Amniotic stem cell (primary cell): ENCODE measurements at regions not wholly inside any gene's neighbourhood (a gene's known extent, or its start where the extent isn't known, plus 50 kb on each side); places are given as distances from the start of the nearest gene placed in this dataset.
"Not testable (repeated sequence)": the region's sequence is repeated elsewhere in the genome, so short reads cannot be mapped to it uniquely, and the experiment has no call there.

Experiments used
- DNase-seq: peaks from one replicate; lab custom pipeline; 2025; lab: John Stamatoyannopoulos, UW

DNA sequence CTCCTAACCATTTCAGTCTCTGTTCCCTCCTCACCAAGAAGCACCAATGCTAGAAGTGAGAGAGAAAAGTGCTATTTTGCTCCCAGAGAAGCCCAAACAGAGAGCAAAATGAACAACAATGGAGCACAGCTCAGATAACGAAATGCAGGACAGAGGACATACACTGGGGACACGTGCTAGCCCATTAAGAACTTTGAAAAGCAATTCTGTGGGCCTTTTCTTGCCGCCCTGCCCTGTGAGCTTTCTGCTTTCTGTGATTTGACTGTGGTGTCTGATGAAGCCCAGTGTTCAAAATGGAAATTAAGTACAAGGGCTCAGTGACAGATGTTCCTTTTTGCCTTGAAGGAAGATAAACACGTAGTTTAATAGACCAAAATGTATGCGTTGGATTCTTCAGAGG lies 130.8 kb downstream of the S1PR1 start:
- DNase-seq = no peak

DNA sequence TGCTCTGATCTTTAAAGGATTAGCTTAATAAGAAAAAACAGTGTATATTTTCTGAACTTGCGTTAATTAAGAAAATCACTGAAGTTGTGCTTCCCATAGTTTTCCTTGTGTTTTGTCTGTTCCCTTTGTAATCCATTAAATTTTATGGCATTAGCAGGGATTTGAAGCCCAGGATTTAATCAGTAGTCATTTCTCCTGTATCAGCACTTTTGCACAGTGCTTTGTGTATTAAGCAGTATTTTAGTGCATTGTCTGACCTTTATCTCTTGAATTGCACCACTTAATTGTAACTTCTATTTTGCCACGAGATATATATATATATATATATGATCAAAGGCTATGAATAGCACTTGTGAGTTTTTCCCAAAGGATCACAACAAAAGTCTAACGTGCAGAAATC lies 133.7 kb downstream of the S1PR1 start:
- no peak for DNase-seq

DNA sequence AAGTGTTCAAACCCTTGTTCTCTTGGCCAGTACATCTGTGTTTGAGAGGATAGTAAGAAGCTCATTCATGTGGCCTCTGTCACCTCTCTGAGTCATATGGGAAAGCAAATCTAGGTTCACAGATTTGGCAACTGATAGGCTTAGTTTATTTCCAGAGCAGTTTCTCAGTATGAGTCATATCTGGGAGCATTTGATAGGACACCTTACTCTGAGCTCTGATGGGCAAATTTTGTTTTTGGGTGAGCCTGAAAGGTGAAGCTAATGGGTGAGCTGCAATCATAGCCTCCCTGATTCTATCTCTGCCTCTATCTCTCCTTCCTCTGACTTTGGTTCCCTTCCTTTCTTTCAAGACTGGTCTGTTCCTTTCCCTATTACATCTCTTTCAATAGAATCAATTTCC lies 134.4 kb downstream of the S1PR1 start:
- DNase-seq = no peak

DNA sequence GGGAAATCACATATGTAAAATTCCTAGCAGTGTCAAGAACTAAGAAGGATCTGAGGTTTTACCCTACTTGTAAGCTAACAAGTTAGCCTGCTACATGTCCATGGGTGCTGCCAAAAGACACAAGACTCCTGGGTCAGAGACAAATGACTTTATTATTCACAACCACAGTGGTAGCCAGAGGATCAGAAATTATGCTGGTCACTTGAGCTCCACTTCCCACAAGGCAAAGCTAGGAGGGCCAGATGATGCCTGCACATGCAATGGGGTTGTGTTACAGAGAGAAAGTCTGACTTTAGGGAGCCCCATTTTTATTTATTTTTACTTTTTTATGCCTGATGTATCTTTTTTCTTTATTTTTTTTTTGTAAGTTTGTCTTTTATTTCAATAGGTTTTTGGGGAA lies 136.8 kb downstream of the S1PR1 start:
- no peak for DNase-seq

DNA sequence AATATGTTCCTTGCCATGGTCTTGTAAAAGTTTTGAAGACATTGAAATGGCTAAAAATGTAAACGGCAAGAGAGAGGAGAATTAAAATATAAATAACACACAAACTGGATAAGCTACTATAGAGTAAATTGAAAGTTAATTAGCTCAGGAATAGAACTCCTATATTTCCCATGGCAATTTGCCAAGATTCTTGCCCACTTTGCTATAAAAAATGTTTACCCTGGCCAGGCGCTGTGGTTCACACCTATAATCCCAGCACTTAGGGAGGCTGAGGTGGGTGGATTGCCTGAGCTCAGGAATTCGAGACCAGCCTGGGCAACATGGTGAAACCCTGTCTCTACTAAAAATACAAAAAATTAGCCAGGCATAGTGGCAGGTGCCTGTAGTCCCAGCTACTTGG lies 138.6 kb downstream of the S1PR1 start:
- DNase-seq = not testable (repeated sequence)

DNA sequence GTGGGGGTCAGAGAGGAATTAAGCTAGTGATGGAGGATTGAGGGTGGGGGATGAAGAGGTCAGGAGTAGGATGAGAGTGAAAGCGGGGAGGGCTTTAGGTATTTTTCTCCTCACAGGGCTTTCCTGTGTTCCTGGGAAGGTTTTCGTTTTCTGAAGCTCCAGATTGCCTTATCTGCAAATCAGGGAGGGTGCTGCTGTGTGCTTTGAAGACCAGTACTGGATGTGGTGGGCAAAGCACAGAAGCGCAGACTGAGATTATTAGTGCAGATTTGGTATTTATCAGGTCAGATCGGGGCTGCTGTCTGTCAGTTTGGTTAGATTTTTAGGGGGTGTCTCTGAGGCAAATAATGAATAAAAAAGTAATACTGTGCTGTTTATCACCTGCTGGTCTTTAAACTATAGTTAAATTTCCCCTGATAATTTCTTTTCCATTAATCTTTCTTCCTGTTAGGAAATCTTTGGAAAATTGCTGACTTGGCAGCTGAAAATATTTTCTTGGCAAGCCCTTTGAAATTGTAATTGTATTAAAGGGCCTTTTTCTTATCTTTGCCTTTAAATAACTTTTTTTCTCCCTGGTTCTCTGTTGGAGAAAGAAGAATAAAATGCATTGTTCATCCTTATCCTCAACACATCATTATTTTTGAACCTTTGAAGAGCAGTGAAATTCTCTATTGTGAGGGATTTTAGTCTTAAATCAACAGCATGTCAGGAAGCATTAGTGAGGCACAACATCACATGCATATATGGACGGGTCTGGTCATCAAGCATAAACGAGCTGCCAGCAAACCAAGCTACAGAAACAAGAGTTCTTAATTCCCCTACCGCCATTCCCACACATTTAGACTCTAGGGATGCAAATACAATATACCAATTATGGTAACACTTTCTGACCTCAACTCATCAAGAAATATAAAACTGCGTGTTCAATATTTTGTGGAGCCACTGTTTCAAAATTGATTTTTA lies 139.6 kb downstream of the S1PR1 start:
- no peak for DNase-seq

DNA sequence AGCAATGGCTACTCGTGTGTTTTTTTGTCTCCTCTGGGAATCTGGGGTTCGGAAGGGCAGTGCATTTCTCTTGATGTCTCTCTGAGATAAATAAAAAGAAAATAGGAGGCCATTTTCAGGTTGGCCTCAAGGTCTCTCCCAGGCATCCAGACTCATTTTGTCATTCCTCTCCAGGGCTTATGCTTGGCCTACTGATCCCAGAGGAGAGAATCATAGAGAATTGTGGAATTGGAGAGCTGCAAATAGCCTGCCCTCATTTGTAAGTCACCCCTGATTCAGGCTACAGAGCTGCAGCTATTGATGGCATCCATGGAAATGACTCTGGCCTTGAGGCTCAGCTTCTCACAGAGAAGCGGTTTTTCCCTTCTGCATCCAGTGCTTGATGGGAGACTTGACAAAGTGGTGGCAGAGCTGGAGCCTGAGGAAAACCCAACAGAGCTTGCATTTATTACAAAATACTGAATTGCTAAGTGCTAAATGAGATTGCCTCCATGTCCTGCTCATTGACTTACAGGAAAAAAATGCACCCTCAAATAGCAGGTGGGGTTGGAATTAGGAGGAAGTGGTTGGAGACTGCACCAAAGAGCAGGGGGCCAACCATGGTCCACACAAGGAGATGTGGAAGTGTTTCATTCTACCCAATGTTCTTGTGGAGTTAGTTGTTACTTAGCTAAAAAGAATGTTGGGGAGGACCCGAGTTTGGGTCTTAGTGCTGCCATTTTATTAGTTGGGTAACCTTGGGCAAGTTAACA lies 140.4 kb downstream of the S1PR1 start:
- no peak for DNase-seq

DNA sequence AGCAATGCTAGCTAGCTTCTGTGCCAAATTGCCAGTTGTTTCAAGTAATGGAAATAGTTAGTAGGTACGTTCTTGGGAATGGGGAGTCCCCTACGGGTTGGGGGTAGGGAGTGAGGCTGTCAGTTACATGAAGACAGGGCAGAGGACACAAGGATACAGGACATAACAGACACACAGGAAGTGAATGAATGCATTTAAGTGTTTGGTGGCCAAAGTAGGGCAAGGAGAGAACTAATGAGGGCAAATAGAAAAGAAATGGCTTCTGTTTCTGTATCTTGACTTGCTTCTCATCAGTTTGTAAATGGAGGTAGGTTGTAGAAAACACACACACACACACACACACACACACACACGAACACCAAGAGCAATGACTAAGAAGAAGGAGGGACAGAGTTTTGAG lies 142.2 kb downstream of the S1PR1 start:
- DNase-seq = no peak

DNA sequence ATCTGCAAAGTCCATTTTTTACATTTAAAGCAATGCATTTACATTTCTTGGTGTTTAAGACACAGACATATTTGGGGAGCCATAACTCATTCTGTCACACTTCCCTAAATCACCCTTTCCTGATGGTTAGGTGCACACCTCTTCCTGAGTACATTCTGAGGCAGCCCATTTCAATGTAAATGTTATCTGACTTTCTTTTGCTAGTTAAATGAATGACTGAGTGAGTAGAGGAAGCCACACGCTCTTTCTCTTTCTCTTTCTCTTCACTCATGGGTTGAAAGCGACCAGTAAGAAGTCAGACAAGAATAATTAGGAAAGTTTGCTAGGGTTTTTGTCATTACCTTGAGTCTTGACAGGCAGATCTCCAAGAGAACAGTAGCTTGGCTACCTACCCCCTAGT lies 143.1 kb downstream of the S1PR1 start:
- DNase-seq = no peak

DNA sequence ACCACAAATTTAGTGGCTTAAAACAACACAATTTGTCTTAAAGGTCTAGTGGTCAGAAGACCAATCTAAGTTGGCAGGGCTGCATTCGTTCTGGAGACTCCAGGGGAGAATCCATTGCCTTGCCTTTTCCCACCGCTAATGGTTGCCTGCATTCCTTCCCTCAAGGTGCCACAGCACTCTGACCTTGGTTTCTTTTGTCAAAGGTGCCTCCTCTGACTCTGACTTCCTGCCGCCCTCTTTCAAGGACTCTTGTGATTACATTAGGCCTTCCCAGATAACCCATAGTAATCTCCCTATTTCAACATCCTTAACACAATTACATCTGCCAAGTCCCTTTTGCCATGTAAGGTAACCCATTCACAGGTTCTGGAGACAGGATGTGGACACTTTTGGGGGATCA lies 145.3 kb downstream of the S1PR1 start:
- no peak for DNase-seq

DNA sequence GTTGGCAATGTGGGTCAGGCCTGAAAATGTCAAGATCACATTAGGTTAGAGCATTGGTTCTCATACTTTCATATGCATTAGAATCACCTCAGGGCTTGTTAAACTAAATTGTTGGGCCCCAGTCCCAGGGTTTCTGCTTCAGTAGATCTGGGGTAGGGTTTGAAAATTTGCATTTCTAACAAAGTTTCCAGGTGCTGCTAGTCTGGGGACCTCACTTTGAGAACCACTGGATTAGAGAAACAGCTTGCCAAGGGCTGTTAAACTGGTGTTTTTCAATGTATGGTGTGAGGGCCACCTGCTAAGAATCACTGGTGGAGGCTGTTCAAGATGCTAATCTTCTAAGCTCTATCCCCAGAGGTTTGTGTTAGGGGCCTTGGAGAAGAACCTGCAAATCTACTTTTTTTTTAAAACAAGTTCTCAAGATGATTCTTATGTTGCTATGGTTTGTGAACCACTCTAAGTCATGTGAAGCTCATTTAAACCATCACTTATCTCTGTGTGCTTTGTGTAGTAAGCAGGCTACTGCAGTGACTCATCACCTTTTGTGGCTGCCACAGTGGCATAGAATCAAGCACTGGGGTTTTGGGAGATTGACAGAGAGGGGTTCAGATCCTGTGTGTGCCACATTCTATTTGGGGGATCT lies 152.2 kb downstream of the S1PR1 start:
- no peak for DNase-seq

DNA sequence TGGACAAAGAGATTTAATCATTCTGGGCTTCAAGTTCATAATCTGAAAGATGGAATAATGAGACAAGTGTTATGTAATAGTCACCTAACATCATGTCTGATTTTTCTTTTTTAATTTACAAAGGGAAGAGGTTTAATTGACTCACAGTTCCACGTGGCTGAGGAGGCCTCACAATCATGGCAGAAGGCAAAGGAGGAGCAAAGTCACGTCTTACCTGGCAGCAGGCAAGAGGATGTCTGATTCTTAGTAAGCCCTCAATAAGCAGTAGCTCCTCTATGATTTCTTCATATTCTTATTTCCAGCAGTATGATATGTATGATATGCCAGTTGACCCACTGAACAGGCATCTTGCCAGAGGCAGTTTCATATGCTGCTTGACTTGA lies 152.7 kb downstream of the S1PR1 start:
- no peak for DNase-seq

DNA sequence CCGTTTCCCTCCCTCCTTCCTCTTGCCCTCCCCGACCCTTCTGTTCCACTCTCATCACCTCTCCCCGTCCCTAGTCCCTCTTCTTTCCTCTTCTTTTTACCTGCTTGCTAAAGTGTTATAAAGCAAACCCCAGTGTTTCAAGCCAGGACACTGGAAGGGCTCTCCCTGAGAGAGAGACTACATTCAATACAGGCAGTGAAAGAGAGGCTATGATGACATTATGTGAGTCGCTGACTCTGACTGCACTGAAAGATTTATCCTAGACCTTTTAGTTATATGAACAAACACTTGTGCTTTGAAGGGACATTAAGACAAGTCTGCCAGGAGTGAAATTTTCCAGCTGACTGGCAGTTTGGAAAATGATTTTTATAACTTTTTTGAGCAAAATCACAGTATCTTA lies 155.7 kb downstream of the S1PR1 start:
- no peak for DNase-seq

DNA sequence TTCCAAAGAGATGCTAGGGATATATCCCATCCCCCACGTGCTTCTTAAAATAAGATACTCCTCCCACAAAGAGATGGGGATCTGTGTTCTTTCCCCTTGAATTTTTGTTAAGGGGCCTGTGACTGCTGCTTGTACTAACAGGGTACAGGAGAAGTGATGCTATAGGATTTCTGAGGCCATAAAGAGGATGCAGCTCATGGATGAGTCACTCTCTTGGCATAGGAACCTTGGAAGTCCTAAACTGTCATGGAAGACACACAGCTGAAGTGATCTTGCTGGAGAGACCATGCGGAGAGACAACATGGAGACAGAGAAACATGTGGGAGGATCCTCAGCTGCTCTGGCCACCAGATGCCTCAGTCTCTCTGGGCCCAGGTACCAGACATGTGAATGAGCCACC lies 157.2 kb downstream of the S1PR1 start:
- DNase-seq = no peak

DNA sequence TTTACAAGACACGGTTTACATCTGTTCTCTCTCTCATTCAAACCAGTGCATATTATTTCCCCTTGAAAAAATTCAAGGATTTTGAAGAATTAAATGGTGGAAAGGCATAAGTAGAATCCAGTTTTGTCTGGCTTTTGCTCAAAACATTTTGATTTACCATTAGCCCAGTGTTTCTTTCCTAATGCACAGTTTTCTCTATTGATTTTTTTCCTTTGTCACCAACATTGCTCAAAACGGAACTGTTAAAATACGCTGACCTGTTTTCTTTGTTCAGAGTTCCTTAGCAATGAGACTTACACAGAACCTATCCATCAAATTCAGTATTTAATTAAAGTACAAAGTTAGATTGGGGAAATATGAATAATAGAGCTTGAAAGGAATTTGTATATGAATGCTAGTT lies 162.4 kb downstream of the S1PR1 start:
- no peak for DNase-seq

DNA sequence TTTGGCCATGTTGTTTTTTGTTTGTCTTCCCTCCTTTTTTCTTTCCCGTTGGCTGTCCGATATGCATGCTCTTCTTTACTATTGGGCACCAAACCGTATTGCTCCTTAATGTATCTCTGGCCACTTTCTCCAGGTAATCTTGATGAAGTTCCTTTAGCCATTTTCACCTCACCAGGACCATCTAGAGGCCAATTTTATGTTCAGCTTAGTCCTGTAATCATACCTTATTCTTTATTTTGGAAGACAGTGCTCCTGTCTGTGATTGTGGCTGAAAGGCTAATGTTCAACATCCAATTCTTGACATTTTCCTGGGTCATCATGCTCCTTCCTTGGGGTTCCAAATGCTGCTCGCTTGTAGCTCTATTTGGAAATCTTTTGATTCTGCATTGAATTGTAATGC lies 169.5 kb downstream of the S1PR1 start:
- no peak for DNase-seq

DNA sequence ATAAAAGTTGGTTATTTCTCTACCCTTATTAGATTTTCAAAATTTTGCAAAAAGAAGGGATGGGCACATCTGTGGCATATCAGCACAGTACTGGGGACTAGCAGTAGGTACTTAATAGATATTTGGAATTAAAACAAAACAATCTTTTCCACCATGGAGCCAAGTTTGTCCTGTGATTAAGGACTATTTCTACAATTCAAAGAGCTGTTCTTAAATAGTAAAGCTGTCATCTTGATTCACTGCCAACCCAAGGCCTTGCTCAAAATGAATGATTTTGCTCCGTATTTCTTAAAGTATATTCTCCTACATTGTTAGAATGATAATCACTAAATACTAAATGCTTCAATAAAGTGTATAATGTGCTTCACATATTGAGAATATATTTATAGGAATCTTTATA lies 169.9 kb downstream of the S1PR1 start:
- DNase-seq = no peak

DNA sequence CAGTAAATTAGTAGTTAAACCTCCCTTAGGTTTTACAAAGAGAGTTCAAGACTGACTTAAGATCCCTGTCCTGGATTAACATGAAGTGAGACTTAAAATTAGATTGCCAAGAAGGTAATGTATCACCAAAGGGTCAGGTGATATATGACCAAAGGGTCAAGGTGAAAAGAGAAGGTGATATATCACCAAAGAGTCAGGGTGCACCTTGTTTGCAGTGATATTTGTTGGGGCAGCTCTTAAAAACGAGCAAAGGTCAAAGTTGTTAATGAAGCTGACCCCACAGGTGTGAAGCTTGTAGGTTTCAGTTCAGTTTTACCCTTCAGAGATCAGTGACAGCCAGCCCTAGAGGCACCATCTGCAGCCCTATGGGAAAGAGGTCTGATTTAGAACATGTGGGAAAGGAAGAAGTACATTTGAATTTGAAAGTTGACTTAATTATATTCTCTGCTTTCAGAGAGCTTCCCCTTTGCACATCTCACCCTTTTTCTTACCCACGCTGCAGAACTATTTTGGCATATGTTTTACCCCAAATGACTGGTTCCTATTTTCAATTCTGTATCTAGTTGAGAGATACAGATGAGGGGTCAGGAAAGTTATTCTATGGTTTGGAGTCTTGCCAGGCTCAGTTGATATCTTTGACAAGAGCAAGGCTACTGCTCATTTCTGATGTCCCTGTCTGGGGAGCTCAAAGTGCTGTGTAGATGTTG lies 170.8 kb downstream of the S1PR1 start:
- no peak for DNase-seq

DNA sequence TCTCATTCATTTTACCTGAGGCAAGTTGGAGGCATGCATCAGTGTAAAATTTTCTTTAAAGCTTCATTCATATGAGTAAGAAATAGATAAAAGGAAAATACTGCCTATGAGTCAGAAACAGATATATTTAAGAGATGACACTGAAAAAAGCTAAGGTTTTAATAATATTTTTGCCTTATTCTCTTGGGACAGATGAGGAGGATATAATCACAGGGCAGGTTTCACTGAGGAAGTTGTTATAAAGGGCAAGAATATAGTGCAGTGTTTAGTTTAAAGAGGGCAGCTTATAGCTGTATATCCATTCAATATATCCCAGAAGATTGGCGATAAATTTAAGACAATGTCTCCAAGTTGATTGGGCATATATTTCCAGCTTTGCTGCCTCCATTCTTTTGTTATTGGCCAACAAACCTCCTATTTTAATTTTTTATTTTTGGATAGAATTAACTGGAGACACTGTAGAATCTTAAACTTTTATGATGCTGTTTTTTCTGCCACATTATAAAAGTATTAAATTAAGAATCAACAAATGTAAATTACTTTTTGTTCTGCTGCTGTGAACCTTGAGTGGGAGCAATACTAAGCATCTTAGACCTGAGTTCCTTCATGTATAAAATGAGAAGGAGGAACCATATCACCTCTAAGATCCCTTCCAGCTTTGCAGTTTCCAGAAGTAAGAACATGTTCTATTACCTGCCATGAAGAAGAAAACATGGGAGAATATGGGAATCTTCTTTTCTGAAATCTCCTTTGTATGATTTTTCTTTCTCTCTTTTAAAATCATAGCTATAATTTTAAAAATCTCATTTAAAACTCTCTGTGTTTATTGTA lies 171.6 kb downstream of the S1PR1 start:
- no peak for DNase-seq

DNA sequence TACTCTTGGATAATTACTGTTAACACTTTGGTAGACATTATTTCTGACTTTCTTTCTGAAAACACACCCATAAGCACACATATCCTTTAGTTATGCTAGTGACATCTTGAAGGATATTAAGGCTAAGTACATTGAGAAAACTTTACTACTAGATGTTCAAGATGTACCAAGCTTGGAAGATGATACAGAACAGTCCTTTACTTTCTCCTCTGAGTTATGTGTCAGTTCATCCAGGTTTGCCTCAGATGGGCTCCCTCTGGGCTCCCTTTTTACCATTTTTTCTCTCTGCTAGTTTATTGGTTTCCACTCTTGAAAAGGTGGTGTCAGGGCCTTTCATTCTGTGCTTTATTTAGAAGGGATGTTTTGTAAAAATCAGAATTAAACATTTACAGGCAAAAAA lies 172.3 kb downstream of the S1PR1 start:
- DNase-seq = no peak
